ENCODE measurements at regions not wholly inside any gene's neighbourhood (a gene's known extent, or its start where the extent isn't known, plus 50 kb on each side); places are given as distances from the start of the nearest gene placed in this dataset.

DNA sequence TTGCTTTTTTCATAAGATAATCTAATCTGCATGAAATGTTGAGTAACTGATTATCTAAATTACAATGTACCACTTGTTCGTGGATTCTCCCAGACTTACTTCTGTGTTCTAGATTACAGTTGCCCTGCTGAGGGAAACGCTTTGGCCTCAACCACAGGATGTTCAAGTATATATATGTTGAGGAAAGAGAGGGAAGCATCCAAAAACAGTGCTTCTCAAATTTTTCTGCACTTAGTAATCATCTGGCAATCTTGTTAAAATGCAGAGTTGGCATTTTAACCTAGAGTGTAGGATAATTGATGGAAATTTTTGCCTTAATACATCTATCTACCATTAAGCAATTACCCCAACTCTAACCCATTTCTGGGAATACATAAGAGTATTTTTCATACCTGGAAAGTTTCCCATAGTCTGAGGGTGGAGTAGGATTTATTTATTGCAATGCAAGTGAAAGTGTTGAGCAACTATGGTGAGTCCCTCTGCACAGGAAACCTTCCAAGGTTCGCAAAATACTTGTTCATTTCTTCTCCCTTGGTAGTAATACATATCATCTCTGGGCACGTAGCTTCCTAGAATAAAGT, 59.6 kb upstream of the C1GALT1 start (continued):
- TF ChIP-seq, protein P1, sequence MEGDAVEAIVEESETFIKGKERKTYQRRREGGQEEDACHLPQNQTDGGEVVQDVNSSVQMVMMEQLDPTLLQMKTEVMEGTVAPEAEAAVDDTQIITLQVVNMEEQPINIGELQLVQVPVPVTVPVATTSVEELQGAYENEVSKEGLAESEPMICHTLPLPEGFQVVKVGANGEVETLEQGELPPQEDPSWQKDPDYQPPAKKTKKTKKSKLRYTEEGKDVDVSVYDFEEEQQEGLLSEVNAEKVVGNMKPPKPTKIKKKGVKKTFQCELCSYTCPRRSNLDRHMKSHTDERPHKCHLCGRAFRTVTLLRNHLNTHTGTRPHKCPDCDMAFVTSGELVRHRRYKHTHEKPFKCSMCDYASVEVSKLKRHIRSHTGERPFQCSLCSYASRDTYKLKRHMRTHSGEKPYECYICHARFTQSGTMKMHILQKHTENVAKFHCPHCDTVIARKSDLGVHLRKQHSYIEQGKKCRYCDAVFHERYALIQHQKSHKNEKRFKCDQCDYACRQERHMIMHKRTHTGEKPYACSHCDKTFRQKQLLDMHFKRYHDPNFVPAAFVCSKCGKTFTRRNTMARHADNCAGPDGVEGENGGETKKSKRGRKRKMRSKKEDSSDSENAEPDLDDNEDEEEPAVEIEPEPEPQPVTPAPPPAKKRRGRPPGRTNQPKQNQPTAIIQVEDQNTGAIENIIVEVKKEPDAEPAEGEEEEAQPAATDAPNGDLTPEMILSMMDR (IDR thresholded peaks at IDR 0.05; ENCODE audit: control extremely low read depth in 1 of 3, insufficient read depth in 1 of 3, low read depth in 1 of 3, low read length in 3 of 3), result no peak
- TF ChIP-seq GTF2F1 (IDR thresholded peaks at IDR 0.05; ENCODE audit: borderline replicate concordance, low read depth, low read length), result no peak
- no peak for TF ChIP-seq ZNF274 (IDR thresholded peaks at IDR 0.05; ENCODE audit: borderline replicate concordance, extremely low read depth, low read length)
